BE2C (cell line): ENCODE measurements at regions not wholly inside any gene's neighbourhood (a gene's known extent, or its start where the extent isn't known, plus 50 kb on each side); places are given as distances from the start of the nearest gene placed in this dataset.

Source experiments
- DNase-seq: peaks from one replicate; pipeline ENCODE4 v3.0.0-alpha.2; 2020
- H3K27me3 ChIP-seq: fragments of 250-450 bp; sonication (Bioruptor Pico); 2 replicates; pipeline ENCODE4 v1.5.1; 2020; ENCODE audit warnings: mild to moderate bottlenecking
- H3K36me3 ChIP-seq: fragments of 250-450 bp; sonication (Bioruptor Pico); 2 replicates; pipeline ENCODE4 v1.5.1; 2020; ENCODE audit warnings: mild to moderate bottlenecking
- H3K4me1 ChIP-seq: fragments of 250-450 bp; sonication (Bioruptor Pico); 2 replicates; pipeline ENCODE4 v1.5.1; 2020
- H3K4me3 ChIP-seq: 2 replicates; pipeline ENCODE4 v1.5.1; 2011; ENCODE audit warnings: low read depth, low read length
- H3K9me3 ChIP-seq: fragments of 250-450 bp; sonication (Bioruptor Pico); 2 replicates; pipeline ENCODE4 v1.5.1; 2020
- TF ChIP-seq, protein P1 (sequence below): IDR thresholded peaks from 2 replicates; pipeline ENCODE4 v1.5.1; 2012; ENCODE audit warnings: mild to moderate bottlenecking, low read depth, low read length

DNA sequence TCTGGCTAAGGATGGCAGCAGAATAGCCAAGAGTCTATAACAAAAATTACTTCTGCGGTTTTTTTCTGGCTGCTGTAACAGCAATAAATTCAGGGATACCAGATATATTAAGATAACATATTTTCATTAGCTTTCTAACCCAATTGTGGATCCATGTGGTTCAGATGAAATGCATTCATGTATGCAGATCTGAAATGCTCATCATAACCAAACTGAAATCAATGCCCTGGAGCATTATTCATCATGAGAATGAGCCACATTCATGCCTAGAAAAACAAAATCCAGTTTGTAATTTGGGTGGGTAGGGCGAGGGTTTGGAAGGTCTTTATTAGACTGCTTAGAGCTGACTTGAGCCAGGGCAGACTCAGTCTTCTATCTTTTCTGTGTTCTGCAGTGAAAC lies 69.8 kb upstream of the SEMA3A start:
- no peaks in the 10 kb centered on the region for H3K9me3 ChIP-seq
- no peak overlapping the region for H3K4me3 ChIP-seq
- no peaks in the 10 kb centered on the region for H3K36me3 ChIP-seq
- DNase-seq, result no peak
- TF ChIP-seq, protein P1, sequence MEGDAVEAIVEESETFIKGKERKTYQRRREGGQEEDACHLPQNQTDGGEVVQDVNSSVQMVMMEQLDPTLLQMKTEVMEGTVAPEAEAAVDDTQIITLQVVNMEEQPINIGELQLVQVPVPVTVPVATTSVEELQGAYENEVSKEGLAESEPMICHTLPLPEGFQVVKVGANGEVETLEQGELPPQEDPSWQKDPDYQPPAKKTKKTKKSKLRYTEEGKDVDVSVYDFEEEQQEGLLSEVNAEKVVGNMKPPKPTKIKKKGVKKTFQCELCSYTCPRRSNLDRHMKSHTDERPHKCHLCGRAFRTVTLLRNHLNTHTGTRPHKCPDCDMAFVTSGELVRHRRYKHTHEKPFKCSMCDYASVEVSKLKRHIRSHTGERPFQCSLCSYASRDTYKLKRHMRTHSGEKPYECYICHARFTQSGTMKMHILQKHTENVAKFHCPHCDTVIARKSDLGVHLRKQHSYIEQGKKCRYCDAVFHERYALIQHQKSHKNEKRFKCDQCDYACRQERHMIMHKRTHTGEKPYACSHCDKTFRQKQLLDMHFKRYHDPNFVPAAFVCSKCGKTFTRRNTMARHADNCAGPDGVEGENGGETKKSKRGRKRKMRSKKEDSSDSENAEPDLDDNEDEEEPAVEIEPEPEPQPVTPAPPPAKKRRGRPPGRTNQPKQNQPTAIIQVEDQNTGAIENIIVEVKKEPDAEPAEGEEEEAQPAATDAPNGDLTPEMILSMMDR, result no peak
- peaks cover 16% of the 10 kb centered on the region; the same call in 1 of the 2 replicates for H3K4me1 ChIP-seq
- H3K27me3 ChIP-seq, result no peaks in the 10 kb centered on the region

DNA sequence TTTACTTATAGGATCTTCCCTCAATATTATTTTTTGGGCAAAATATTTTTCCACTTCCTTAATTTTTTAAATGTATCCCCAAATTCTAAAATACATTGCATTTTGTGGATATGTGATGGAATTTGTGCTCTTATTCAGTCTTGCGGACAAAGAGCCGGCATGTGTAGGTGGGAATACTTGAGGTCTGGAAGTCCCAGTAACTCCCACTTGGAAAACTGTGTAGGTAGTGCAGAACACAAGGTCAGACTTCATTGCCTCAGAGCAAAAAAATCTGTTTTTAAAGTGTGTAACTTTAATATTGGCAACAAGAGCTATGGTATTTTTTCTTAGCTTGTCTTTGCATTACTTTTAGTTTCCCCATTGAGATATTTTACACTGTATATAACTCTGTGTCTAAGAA lies 68.5 kb upstream of the SEMA3A start:
- no peak for DNase-seq
- H3K27me3 ChIP-seq, result no peaks in the 10 kb centered on the region

DNA sequence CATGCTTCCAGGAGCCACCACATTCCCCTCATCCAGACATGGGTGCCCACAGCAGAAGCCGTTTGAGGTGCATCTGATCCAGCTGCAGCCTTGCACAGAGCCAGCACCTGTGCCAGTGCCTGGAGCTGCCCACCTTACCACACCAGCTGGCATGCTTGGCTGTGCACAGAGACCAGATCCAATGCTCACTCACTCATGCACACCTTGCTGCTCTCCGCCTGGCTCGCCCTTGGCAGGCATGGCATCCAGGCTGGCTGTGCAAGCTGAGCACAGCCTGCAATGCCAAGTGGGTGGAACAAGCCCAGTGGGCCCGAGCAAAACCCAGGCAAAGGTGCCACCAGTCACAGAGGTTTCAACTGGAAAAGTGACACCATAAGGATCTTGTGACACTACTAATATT lies 66.9 kb upstream of the SEMA3A start:
- peaks cover 10% of the 10 kb centered on the region; the same call in 1 of the 2 replicates for H3K4me1 ChIP-seq
- no peak for DNase-seq
- H3K9me3 ChIP-seq, result no peaks in the 10 kb centered on the region
- TF ChIP-seq, protein P1, result no peak
- no peaks in the 10 kb centered on the region for H3K27me3 ChIP-seq
- no peak overlapping the region for H3K4me3 ChIP-seq
- no peaks in the 10 kb centered on the region for H3K36me3 ChIP-seq

More for the DNA sequence above, 68.5 kb upstream of the SEMA3A start:
- no peaks in the 10 kb centered on the region for H3K36me3 ChIP-seq
- H3K9me3 ChIP-seq, result no peaks in the 10 kb centered on the region
- peaks cover 10% of the 10 kb centered on the region; the same call in 1 of the 2 replicates for H3K4me1 ChIP-seq
- no peak overlapping the region for H3K4me3 ChIP-seq
- TF ChIP-seq, protein P1, result no peak

DNA sequence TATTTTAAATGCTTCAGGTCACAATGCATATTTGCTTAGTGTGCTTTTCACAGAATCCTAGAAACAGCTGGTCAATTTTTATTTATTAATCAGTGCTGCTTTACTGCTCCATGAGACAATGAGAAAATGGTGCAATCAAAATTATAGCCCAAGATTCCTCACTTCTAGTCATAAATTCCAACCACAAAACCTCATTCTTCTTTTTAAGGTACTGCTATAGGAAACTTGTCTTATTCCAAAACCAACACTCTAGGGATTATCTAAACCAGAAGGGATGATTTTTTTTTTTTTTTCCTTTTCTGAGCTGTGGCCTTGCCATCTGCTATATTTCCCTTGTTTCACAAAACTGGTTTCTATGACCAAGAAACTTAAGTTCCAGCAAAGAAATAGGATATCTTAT lies 64.0 kb upstream of the SEMA3A start:
- Histone ChIP-seq H3K4me3 (no peak overlapping the region), H3K9me3 (no peaks in the 10 kb centered on the region), H3K36me3 (no peaks in the 10 kb centered on the region), H3K27me3 (no peaks in the 10 kb centered on the region), H3K4me1 (no peaks in the 10 kb centered on the region)
- no peak for DNase-seq
- TF ChIP-seq, protein P1, result no peak

DNA sequence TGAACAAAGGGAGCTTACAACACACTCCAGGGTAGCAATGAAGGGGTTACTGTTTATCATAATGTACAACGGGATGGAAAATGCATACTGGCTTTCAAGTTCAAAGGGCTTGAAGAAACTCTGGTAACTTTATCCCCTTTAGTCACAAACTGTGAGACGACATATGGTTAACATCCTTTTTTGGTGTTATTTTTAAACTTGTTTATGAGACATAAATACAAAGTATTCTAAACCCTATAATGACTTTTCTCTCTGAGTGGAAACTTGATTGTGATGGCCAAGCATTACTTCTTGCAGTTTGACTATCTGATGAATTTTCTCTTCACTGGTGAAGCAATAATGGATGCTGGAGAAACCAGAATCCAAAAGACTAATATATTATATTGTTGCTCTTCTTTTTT lies 62.0 kb upstream of the SEMA3A start:
- TF ChIP-seq, protein P1, result no peak
- no peaks in the 10 kb centered on the region for H3K27me3 ChIP-seq
- H3K36me3 ChIP-seq, result no peaks in the 10 kb centered on the region
- no peaks in the 10 kb centered on the region for H3K4me1 ChIP-seq
- H3K9me3 ChIP-seq, result no peaks in the 10 kb centered on the region
- no peak for DNase-seq
- H3K4me3 ChIP-seq, result no peak overlapping the region

DNA sequence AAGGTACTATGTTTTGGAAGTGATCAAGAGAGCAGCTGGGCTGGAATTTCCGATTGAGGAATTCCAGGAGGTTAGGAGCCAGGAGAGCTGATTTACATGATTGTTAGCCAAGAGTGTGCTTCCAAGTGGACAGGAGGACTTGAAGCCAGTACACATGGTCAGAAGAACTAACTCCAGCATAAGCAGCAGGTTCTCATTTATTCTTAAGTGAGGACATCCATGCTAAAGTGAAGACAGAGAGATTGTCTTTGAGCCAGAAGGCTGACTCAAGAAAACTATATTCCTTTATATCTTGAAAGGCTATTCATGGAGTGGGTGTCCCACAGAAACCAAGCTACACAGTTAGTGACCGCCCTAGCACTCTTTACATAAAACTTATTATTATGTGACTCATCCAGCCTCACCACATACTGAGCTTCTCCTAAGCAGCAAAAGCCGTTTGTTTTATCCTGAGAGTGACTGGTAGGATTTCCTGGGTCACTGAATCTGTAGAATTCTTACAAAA lies 56.7 kb upstream of the SEMA3A start:
- Histone ChIP-seq H3K4me1 (no peaks in the 10 kb centered on the region; the same call in 1 of the 2 replicates), H3K27me3 (no peaks in the 10 kb centered on the region), H3K36me3 (no peaks in the 10 kb centered on the region), H3K4me3 (no peak overlapping the region), H3K9me3 (no peaks in the 10 kb centered on the region)
- no peak for DNase-seq
- TF ChIP-seq, protein P1, result no peak
